ENCODE measurements at regions not wholly inside any gene's neighbourhood (a gene's known extent, or its start where the extent isn't known, plus 50 kb on each side); places are given as distances from the start of the nearest gene placed in this dataset.

DNA sequence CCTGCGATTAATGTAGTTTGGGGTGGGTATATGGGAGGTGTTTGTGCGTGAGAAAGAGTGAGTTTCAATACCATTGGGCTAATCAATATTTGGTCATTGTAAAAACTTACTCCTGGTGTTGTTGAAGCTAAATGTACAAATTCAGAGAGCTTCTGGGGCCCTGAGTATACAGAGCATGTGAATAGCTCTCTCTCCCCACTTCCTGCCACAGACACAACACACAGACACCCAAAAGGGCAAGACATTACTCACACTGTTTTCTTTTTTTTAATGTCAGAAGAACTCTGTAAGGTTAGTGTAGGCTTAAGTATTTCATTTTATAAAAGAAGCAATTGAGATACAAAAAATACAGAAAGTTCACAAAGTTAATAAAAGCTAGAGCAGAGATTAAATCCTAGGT is 151.3 kb upstream of the KCNIP4 start:
- DNase-seq: no peak

DNA sequence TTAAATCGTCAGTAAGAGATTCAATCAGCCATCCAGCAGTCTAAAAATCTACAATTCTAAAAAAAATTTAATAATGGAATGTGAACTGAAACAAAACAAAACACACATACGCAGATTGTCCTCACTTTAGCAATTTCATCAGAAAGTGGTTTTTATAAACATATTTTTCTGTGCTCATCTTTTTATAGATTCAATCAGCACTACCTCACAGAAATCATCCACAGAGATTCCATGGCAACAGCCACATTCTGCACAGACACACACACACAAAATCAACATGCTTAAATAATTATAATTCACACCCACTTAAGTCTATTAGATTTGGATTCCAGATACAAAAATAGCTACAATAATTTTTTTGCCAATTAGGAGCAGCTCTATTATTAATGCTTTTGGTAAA is 149.0 kb upstream of the KCNIP4 start:
- no peak for DNase-seq

GRCh38 chr4:22094217-22094616 is 145.6 kb upstream of the KCNIP4 start:
- no peak for DNase-seq

DNA sequence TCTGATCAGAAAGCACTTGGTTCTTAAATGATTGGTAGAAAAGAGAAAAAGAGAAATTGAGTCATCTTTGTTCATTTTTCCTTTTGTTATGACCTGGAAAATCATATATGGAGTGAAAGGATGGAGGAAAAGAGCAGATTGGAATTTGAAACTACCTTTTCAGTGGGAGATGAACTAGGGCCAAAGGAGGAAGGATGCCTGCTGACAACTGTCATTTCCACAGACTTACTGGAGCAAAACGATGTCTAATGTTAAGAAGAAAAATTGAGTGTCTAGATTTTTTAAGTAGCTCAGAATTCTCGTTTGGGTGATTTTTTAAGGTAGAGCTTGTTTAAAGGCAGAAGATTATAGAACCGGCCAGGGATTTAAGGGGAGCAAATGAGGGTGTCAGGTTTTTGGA is 144.6 kb upstream of the KCNIP4 start:
- no peak for DNase-seq

GRCh38 chr4:22091906-22092305 is 143.3 kb upstream of the KCNIP4 start:
- no peak for DNase-seq

- no peak for DNase-seq
These were observed 142.8 kb upstream of the KCNIP4 start for GRCh38 chr4:22091352-22091717.

GRCh38 chr4:22090661-22091351 is 142.2 kb upstream of the KCNIP4 start:
- DNase-seq: no peak

DNA sequence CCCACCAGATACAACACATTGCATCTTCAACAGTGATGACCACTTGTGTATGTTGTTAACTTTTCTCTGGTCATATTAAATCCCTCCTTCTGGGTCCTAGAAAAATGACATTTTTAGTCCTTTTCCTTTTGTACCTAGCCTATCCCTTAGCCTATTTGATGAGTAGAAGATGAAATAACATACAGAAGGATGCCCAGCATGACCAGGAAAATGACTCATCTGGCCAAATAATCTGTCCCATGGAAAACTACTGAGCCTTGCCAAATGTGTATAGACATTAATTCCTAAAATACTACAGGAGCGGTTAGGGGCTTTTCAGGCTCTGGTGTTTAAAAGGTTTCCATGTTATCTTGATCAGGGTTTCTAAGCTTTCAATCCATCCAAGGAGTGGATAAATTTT is 129.0 kb upstream of the KCNIP4 start:
- no peak for DNase-seq

DNA sequence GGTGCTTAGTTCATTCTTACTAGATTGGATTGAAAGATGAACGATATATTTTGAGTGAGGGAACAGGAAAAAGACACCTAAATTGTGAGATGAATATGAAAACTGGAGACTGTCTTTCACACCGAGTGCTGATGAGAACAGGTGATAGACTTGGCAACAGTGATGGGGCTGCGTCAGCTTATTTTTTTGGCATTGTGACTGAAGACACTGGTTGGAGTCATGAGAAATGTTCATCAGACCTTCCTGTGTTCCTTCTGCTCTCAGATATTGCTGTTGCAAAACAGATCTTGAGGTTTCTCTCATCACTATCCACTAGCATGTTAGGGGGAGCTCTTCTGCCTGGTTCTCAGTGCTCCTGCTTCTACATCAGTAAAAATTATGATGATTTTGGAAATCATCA is 124.2 kb upstream of the KCNIP4 start:
- DNase-seq: no peak

DNA sequence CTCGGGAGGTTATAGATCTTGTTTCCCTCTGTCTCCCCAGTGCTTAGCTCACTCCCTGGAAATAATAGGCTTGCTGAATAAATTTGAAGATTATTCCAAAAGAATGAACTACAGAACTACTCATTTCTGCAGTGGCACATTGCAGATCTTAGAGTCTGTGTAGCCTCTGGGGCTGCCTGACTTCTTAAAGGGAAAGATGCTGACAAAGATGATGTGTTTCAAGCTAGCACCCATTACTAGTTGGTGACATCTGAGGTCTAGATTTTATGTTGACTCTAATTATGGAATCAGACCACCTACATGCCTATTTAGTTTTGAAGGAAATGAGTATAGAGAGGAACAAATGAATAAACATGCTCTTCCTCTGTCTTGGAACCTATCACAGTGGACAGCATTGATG is 123.7 kb upstream of the KCNIP4 start:
- no peak for DNase-seq

DNA sequence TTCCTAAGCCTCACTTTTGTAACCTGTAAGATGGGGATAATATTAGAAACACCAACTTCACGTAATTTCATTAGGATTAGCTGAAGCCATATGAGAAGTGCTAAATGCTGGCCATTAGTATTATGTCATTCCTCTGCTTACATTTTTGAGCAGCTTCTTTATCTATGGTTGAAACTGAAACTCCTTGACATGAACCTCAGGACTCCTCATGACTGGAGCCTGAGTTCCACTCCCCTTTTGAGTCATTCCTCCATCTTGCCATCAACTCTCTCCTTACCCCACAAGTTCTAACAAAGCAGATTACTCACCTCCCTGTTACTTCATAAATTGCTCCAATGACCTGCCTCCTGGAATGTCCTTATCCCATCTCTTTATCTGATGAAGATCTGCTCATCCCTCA is 123.2 kb upstream of the KCNIP4 start:
- no peak for DNase-seq

DNA sequence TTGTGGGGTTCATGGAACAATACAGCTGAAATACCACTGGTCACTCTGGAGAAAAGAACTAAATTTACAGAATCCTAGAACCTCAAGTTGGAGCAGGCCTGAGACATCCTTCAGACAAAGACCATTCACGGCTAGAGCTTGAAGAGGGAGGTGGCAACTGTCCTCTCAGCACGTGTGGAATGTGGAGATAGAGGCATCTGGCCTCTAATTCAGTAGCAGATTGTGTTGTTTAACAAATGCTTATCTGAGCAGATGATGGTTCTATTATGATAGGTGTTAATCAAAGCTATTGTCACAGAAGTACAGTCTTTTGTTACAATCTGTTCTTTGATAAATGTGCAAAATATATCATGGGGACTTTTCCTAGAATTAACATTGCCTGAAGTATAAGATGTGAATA is 121.7 kb upstream of the KCNIP4 start:
- DNase-seq: no peak

GRCh38 chr4:22063613-22064012 is 115.0 kb upstream of the KCNIP4 start:
- no peak for DNase-seq

DNA sequence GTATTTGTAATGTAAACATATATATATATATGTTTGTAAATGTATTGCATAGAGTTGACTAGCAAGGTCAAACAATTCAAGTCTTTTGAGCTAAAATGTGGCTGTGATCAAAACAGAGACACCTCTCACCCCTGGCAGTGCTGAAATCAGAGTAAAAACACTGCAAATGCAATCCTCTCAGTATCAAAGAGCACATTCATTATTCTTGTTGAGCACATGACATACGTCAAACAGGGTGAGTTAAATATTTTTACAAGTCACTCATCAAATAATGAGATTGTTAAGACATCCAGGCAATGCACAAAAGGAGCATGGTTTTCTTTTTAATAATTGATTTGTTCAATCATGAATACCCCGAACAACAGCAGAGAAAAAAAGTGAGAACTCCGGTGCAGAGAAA is 114.1 kb upstream of the KCNIP4 start:
- no peak for DNase-seq

GRCh38 chr4:22055954-22056353 is 107.4 kb upstream of the KCNIP4 start:
- no peak for DNase-seq

DNA sequence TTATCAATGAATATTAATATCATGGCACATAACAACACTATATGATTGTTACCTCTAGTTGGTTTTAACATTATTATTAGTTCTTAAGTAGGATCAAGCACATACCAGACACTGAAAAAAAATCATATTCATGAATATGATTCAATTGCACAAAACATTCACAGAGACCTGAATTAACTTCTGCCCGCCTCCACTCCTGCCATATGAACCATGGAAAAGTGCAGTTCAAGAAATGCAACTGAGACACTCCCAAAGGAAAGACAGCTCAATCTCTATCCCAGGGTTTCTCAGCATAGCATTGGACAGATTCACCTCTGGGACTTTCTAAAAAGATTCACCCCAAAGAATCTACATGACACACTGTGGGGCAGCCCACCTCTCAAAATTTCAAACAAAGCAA is 103.5 kb upstream of the KCNIP4 start:
- no peak for DNase-seq

DNA sequence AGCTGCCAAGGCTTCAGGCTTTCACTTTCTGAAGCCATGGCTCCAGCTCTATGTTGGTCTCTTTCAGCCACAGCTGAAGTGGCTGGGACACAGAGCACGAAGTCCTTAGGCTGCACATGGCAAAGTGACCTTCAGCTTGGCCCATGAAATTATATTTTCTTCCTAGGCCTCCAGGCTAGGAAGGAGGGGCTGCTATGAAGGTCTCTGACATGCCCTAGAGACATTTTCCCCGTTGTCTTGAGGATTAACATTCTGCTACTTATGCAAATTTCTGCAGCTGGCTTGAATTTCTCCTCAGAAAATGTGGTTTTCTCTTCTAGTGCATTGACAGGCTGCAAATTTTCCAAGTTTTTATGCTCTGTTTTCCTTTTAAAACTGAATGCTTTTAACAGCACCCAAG is 99.8 kb upstream of the KCNIP4 start:
- no peak for DNase-seq

DNA sequence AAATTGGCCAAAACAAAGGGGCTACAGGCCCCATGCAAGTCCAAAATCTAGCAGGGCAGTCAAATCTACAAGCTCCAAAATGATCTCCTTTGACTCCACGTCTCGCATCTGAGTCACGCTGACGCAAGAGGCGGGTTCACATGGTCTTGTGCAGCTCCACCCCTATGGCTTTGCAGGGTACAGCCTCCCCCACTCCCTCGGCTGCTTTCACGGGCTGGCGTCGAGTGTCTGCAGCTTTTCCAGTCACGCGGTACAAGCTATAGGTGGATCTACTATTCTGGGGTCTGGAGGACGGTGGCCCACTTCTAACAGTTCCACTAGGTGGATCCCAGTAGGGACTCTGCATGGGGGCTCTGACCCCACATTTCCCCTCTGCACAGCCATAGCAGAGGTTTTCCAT is 99.2 kb upstream of the KCNIP4 start:
- DNase-seq: no peak

GRCh38 chr4:22045051-22045630 is 96.6 kb upstream of the KCNIP4 start:
- DNase-seq: no peak

GRCh38 chr4:22031423-22031822 is 82.9 kb upstream of the KCNIP4 start:
- no peak for DNase-seq

- DNase-seq: no peak
These were observed 82.3 kb upstream of the KCNIP4 start for GRCh38 chr4:22030881-22031280.

DNA sequence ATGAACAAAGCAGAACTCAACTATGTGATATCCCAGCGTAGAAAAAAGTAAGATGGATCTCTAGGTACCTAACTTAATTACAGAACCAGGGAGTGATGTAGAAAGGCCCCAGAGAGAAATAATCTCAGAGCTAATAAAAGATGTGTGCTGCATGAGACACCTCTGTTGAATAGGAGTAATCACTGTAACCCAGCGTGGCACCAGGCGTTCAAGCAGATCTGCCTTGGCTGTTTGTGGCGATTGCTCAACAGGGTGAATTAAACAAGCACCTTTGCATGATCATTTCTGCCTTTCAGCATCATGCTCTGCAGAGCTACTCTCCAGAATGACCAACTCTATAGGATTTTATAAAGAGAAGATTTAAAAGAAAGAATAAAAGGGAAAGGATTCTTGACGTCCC is 81.7 kb upstream of the KCNIP4 start:
- no peak for DNase-seq

DNA sequence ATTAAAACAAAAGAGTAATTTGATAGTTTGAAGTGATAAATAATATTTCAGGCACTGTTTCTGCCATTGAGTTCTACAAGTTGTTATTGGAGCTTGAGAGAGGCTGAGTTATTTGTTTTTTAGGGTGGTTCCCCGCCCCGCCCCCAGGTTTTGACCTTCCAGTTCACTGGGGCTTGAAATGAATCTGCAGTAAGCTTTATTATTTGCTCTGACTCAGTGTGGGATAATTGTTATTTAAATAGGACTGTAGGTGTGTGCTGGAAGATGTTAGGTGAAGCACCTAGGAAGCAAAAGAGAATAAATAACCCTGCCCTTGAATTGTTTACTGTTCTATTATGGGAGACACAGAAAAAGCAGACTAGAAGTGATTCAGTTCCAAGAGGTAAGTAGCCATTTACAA is 81.2 kb upstream of the KCNIP4 start:
- no peak for DNase-seq

- no peak for DNase-seq
These were observed 72.5 kb upstream of the KCNIP4 start for GRCh38 chr4:22021106-22021505.

DNA sequence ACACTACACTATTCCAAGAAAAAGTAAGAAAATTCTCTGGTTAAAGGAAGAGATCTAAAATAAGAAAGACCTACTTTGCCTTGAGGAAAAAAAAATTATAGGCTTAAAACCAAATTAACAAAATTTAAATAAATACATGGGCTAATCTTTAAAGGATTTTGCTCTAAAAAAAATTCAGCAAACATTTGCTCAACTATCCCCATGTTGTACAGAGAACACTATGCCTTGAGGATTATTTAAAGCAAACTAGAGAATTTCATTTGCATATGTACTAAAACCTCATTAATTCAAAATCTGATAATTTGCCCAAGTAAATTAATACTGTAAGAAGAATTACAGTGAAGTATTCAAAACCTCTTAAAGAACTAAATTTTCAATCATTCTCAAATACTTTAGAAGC is 71.6 kb upstream of the KCNIP4 start:
- no peak for DNase-seq
